Endothelial cell (in vitro differentiated cells): ENCODE measurements at regions not wholly inside any gene's neighbourhood (a gene's known extent, or its start where the extent isn't known, plus 50 kb on each side); places are given as distances from the start of the nearest gene placed in this dataset.

ENCODE experiments used
- DNase-seq: peaks from one replicate; pipeline ENCODE4 v3.0.0; 2021; ENCODE audit warnings: low spot score
- H3K27ac Mint-ChIP-seq: one replicate; pipeline ENCODE4 v1.8.0; 2021; ENCODE audit warnings: mixed read lengths, inconsistent platforms; ENCODE audit not compliant: unreplicated experiment
- H3K27me3 Mint-ChIP-seq: one replicate; pipeline ENCODE4 v1.8.0; 2021; ENCODE audit warnings: mild to moderate bottlenecking, moderate library complexity, mixed read lengths, inconsistent platforms; ENCODE audit not compliant: unreplicated experiment
- H3K36me3 Mint-ChIP-seq: one replicate; pipeline ENCODE4 v1.8.0; 2021; ENCODE audit warnings: mild to moderate bottlenecking, low read depth, mixed read lengths, inconsistent platforms; ENCODE audit not compliant: unreplicated experiment
- H3K4me1 Mint-ChIP-seq: one replicate; pipeline ENCODE4 v1.8.0; 2021; ENCODE audit warnings: mild to moderate bottlenecking, mixed read lengths, inconsistent platforms; ENCODE audit not compliant: unreplicated experiment
- H3K4me3 Mint-ChIP-seq: one replicate; pipeline ENCODE4 v1.8.0; 2021; ENCODE audit warnings: mild to moderate bottlenecking, mixed read lengths, inconsistent platforms; ENCODE audit not compliant: unreplicated experiment
- H3K9me3 Mint-ChIP-seq: one replicate; pipeline ENCODE4 v1.8.0; 2021; ENCODE audit warnings: mixed read lengths, inconsistent platforms; ENCODE audit not compliant: unreplicated experiment
- CTCF ChIP-seq: fragments of 200-600 bp; sonication (generic); IDR thresholded peaks from one replicate; pipeline ENCODE4 v1.5.0; 2021; ENCODE audit warnings: antibody characterized with exemption; ENCODE audit not compliant: unreplicated experiment

GRCh38 chr6:79833964-79834284, 113.4 kb downstream of the ELOVL4 start:
- no peaks in the 10 kb centered on the region for H3K4me1 Mint-ChIP-seq
- H3K4me3 Mint-ChIP-seq: no peak overlapping the region
- H3K9me3 Mint-ChIP-seq: no peaks in the 10 kb centered on the region
- H3K27me3 Mint-ChIP-seq: no peaks in the 10 kb centered on the region
- no peak overlapping the region for H3K27ac Mint-ChIP-seq
- H3K36me3 Mint-ChIP-seq: no peaks in the 10 kb centered on the region
- DNase-seq: no peak
- TF ChIP-seq CTCF: no peak

DNA sequence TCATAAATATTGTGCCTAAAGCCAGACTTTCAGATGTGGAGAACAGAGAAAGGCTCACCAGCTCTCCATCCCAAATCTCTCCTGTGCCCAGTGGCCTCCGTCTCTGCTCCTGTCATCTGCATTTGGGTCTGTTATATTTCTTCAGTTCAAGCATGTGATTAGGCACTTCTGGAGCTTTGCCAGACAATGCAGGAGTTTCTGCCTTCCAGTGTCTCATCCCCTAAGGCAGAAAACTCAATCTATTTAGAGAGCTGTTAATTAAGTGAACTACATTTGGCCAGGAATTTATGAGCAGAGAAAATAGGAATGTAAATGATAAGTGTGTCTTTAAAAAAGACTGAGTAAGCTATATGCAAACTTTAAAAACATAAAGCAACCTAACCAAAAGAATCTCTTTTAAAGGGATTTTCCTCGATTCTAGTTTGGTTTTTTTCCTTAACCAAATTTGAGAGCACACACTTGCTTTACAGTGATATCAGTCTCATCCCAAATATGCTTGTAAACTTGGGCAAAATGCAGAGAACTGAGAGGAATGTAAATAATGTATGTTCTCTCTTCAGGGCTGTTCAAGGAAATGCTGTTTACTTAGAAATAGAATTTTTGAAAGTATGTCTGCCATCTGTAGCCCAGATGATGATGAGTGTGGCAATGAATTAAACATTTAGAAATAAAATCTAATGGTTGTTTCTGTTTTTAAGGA, 113.9 kb downstream of the ELOVL4 start:
- DNase-seq: no peak
- Mint-ChIP-seq H3K4me1 (no peaks in the 10 kb centered on the region), H3K9me3 (no peaks in the 10 kb centered on the region), H3K27me3 (no peaks in the 10 kb centered on the region), H3K4me3 (no peak overlapping the region), H3K27ac (no peak overlapping the region), H3K36me3 (no peaks in the 10 kb centered on the region)
- TF ChIP-seq CTCF: no peak

DNA sequence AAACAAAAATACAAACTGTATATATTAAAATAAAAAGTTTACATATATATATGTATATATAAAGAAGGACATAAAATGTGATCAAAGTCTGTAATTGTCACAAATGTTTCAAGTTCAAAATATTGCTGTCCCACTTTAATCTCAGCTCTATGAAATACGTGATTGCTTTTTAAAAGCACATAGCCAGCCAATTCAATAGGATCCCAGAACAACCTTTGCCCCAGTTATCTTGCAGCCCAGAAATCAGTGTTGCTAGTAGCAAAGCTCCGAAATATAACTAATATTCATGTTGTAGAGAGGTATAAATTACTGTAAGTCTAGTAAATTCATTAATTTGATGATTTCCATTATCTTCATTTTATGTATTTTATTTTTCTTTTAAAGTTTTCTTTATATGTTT, 114.6 kb downstream of the ELOVL4 start:
- Mint-ChIP-seq H3K4me3 (no peak overlapping the region), H3K4me1 (no peaks in the 10 kb centered on the region), H3K36me3 (no peaks in the 10 kb centered on the region), H3K27me3 (no peaks in the 10 kb centered on the region), H3K27ac (no peak overlapping the region), H3K9me3 (no peaks in the 10 kb centered on the region)
- no peak for TF ChIP-seq CTCF
- DNase-seq: no peak

DNA sequence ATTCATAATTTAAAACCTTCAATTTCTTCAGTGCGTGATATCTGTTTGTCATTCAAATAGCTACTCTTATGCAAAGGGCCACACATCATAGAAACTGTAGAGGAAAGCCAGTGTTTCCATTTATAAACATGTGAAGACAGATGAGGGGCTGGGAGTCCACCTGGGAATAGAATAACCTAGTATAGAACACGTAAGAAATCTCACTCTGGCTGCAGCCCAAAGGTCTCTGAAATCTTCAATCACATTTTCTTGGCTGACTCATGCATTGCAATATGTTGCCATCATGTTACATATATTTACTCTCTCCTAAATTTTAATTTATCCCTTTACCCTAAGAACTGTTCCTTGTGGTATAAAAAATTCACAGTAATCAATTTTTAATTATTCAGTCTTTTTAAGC, 123.2 kb downstream of the ELOVL4 start:
- Mint-ChIP-seq H3K27ac (no peak overlapping the region), H3K4me3 (no peak overlapping the region), H3K27me3 (no peaks in the 10 kb centered on the region), H3K36me3 (no peaks in the 10 kb centered on the region), H3K4me1 (no peaks in the 10 kb centered on the region), H3K9me3 (no peaks in the 10 kb centered on the region)
- no peak for TF ChIP-seq CTCF
- DNase-seq: no peak

- no peak for TF ChIP-seq CTCF
- H3K27me3 Mint-ChIP-seq: no peaks in the 10 kb centered on the region
- no peak overlapping the region for H3K27ac Mint-ChIP-seq
- no peak for DNase-seq
- H3K9me3 Mint-ChIP-seq: no peaks in the 10 kb centered on the region
- no peaks in the 10 kb centered on the region for H3K36me3 Mint-ChIP-seq
- H3K4me3 Mint-ChIP-seq: no peak overlapping the region
- no peaks in the 10 kb centered on the region for H3K4me1 Mint-ChIP-seq
Measured at GRCh38 chr6:79821859-79822258, 125.5 kb downstream of the ELOVL4 start.
